ENCODE measurements at regions not wholly inside any gene's neighbourhood (a gene's known extent, or its start where the extent isn't known, plus 50 kb on each side); places are given as distances from the start of the nearest gene placed in this dataset.

DNA sequence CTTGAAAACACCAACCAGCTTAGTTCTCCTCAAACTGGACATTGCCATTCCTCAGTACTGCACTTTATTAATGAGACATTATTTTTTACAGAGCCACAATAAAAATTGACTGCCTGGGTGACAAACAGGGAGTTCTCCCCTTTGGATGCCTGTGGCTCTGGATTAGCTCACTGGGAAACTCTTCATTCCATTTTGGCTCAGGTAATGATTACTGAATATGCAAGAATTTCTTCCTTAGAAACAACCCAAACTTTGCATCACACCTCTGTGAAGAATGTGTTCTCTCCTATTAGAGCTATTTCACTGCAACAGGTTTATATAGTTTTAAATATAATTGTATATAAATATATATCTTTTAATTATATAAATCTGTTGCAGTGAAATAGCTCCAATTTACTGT, 2065.8 kb downstream of the ARAP2 start:
- H3K27me3 Mint-ChIP-seq, result no peaks in the 10 kb centered on the region
- no peak for DNase-seq
- Histone ChIP-seq H3K9me3 (ENCODE audit: control insufficient read depth in 1 of 2, low read length in 2 of 2) (peaks cover 0 to 4% of the 10 kb centered on the region in 2 donors), H3K27me3 (ENCODE audit: insufficient read depth, low read length) (no peaks in the 10 kb centered on the region), H3K4me3 (ENCODE audit: low read length in 2 of 2) (no peak overlapping the region), H3K4me1 (ENCODE audit: insufficient read depth, low read length) (no peaks in the 10 kb centered on the region), H3K36me3 (ENCODE audit: insufficient read depth, low read length) (no peaks in the 10 kb centered on the region), H3K27ac (ENCODE audit: low read depth, low read length) (no peak overlapping the region)
- no peak overlapping the region for H3K4me3 Mint-ChIP-seq
- H3K36me3 Mint-ChIP-seq, result no peaks in the 10 kb centered on the region
- peaks cover 2 to 38% (median 16%) of the 10 kb centered on the region in 8 donors for H3K9me3 Mint-ChIP-seq
- CTCF ChIA-PET (ENCODE audit: partially characterized antibody), result no interaction called here
- H3K27ac Mint-ChIP-seq, result no peak overlapping the region
- intact Hi-C loops (cut with micrococcal nuclease), result no loop called here
- H3K4me1 Mint-ChIP-seq, result no peaks in the 10 kb centered on the region
- POLR2A ChIA-PET (ENCODE audit: partially characterized antibody), result no interaction called here

GRCh38 chr4:34181311-34181841, 2062.9 kb downstream of the ARAP2 start:
- Histone ChIP-seq H3K36me3 (ENCODE audit: insufficient read depth, low read length) (no peaks in the 10 kb centered on the region), H3K27ac (ENCODE audit: low read depth, low read length) (no peak overlapping the region), H3K4me1 (ENCODE audit: insufficient read depth, low read length) (no peaks in the 10 kb centered on the region), H3K4me3 (ENCODE audit: low read length in 2 of 2) (no peak overlapping the region), H3K27me3 (ENCODE audit: insufficient read depth, low read length) (no peaks in the 10 kb centered on the region), H3K9me3 (ENCODE audit: control insufficient read depth in 1 of 2, low read length in 2 of 2) (peaks cover 0 to 4% of the 10 kb centered on the region in 2 donors)
- DNase-seq, result no peak
- Mint-ChIP-seq H3K4me1 (no peaks in the 10 kb centered on the region), H3K36me3 (no peaks in the 10 kb centered on the region), H3K4me3 (no peak overlapping the region), H3K27ac (no peak overlapping the region), H3K9me3 (peaks cover 0 to 13% (median 7%) of the 10 kb centered on the region in 8 donors), H3K27me3 (no peaks in the 10 kb centered on the region)
- ChIA-PET POLR2A (ENCODE audit: partially characterized antibody) (no interaction called here), CTCF (ENCODE audit: partially characterized antibody) (no interaction called here)
- intact Hi-C loops (cut with micrococcal nuclease), result no loop called here

GRCh38 chr4:34181891-34182290, 2062.4 kb downstream of the ARAP2 start:
- Mint-ChIP-seq H3K4me3 (no peak overlapping the region), H3K4me1 (no peaks in the 10 kb centered on the region), H3K27ac (no peak overlapping the region), H3K27me3 (no peaks in the 10 kb centered on the region), H3K9me3 (peaks cover 0 to 12% (median 6%) of the 10 kb centered on the region in 8 donors), H3K36me3 (no peaks in the 10 kb centered on the region)
- Histone ChIP-seq H3K27me3 (ENCODE audit: insufficient read depth, low read length) (no peaks in the 10 kb centered on the region), H3K36me3 (ENCODE audit: insufficient read depth, low read length) (no peaks in the 10 kb centered on the region), H3K27ac (ENCODE audit: low read depth, low read length) (no peak overlapping the region), H3K9me3 (ENCODE audit: control insufficient read depth in 1 of 2, low read length in 2 of 2) (peaks cover 0 to 4% of the 10 kb centered on the region in 2 donors), H3K4me3 (ENCODE audit: low read length in 2 of 2) (no peak overlapping the region), H3K4me1 (ENCODE audit: insufficient read depth, low read length) (no peaks in the 10 kb centered on the region)
- ChIA-PET POLR2A (ENCODE audit: partially characterized antibody) (no interaction called here), CTCF (ENCODE audit: partially characterized antibody) (no interaction called here)
- intact Hi-C loops (cut with micrococcal nuclease), result no loop called here
- DNase-seq, result no peak

DNA sequence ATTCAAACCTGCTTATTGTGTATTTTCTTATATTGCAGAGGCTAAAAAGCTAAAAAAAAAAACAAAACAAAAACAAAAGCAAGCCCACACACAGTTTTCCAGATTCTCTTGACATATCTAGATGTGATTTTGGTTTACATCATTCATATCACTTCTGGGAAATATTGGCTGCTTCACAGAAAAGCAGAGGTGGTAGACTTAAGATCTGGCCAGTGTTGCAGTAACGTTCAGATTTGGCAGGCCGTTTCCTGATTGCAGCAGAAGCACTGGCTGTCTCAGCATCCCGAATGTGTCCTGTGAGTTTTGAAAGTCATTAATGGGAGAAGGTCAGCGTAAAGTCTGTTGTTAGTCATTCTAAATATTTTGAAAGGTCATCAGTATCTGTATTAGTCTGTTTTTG, 2062.0 kb downstream of the ARAP2 start:
- Histone ChIP-seq H3K4me3 (ENCODE audit: low read length in 2 of 2) (no peak overlapping the region), H3K4me1 (ENCODE audit: insufficient read depth, low read length) (no peaks in the 10 kb centered on the region), H3K27me3 (ENCODE audit: insufficient read depth, low read length) (no peaks in the 10 kb centered on the region), H3K27ac (ENCODE audit: low read depth, low read length) (no peak overlapping the region), H3K9me3 (ENCODE audit: control insufficient read depth in 1 of 2, low read length in 2 of 2) (peaks cover 0 to 4% of the 10 kb centered on the region in 2 donors), H3K36me3 (ENCODE audit: insufficient read depth, low read length) (no peaks in the 10 kb centered on the region)
- Mint-ChIP-seq H3K27ac (no peak overlapping the region), H3K4me1 (no peaks in the 10 kb centered on the region), H3K9me3 (peaks cover 0 to 12% (median 5%) of the 10 kb centered on the region in 8 donors), H3K36me3 (no peaks in the 10 kb centered on the region), H3K27me3 (no peaks in the 10 kb centered on the region), H3K4me3 (no peak overlapping the region)
- intact Hi-C loops (cut with micrococcal nuclease), result no loop called here
- DNase-seq, result no peak
- ChIA-PET CTCF (ENCODE audit: partially characterized antibody) (no interaction called here), POLR2A (ENCODE audit: partially characterized antibody) (no interaction called here)

- Mint-ChIP-seq H3K9me3 (peaks cover 0 to 18% (median 6%) of the 10 kb centered on the region in 8 donors), H3K4me3 (no peak overlapping the region), H3K27ac (no peak overlapping the region), H3K4me1 (no peaks in the 10 kb centered on the region), H3K27me3 (no peaks in the 10 kb centered on the region), H3K36me3 (no peaks in the 10 kb centered on the region)
- DNase-seq, result no peak
- ChIA-PET CTCF (ENCODE audit: partially characterized antibody) (no interaction called here), POLR2A (ENCODE audit: partially characterized antibody) (no interaction called here)
- no peak overlapping the region for H3K4me3 ChIP-seq (ENCODE audit: low read length in 2 of 2)
- no peaks in the 10 kb centered on the region for H3K4me1 ChIP-seq (ENCODE audit: insufficient read depth, low read length)
- H3K27me3 ChIP-seq (ENCODE audit: insufficient read depth, low read length), result no peaks in the 10 kb centered on the region
- H3K9me3 ChIP-seq (ENCODE audit: control insufficient read depth in 1 of 2, low read length in 2 of 2), result peaks cover 0 to 4% of the 10 kb centered on the region in 2 donors
- intact Hi-C loops (cut with micrococcal nuclease), result no loop called here
- H3K27ac ChIP-seq (ENCODE audit: low read depth, low read length), result no peak overlapping the region
- no peaks in the 10 kb centered on the region for H3K36me3 ChIP-seq (ENCODE audit: insufficient read depth, low read length)
Observed at GRCh38 chr4:34183926-34184325, 2060.4 kb downstream of the ARAP2 start.

GRCh38 chr4:34187056-34187455, 2057.3 kb downstream of the ARAP2 start:
- POLR2A ChIA-PET (ENCODE audit: partially characterized antibody), result no interaction called here
- CTCF ChIA-PET (ENCODE audit: partially characterized antibody), result no interaction called here
- Mint-ChIP-seq H3K4me1 (no peaks in the 10 kb centered on the region), H3K4me3 (no peak overlapping the region), H3K27ac (no peak overlapping the region), H3K36me3 (no peaks in the 10 kb centered on the region), H3K9me3 (peaks cover 0 to 11% (median 5%) of the 10 kb centered on the region in 8 donors), H3K27me3 (no peaks in the 10 kb centered on the region)
- Histone ChIP-seq H3K4me1 (ENCODE audit: insufficient read depth, low read length) (no peaks in the 10 kb centered on the region), H3K27me3 (ENCODE audit: insufficient read depth, low read length) (no peaks in the 10 kb centered on the region), H3K27ac (ENCODE audit: low read depth, low read length) (no peak overlapping the region), H3K4me3 (ENCODE audit: low read length in 2 of 2) (no peak overlapping the region), H3K36me3 (ENCODE audit: insufficient read depth, low read length) (no peaks in the 10 kb centered on the region), H3K9me3 (ENCODE audit: control insufficient read depth in 1 of 2, low read length in 2 of 2) (no peaks in the 10 kb centered on the region)
- intact Hi-C loops (cut with micrococcal nuclease), result no loop called here
- no peak for DNase-seq

GRCh38 chr4:34191443-34191842, 2052.9 kb downstream of the ARAP2 start:
- H3K27ac Mint-ChIP-seq, result no peak overlapping the region
- Histone ChIP-seq H3K27me3 (ENCODE audit: insufficient read depth, low read length) (no peaks in the 10 kb centered on the region), H3K36me3 (ENCODE audit: insufficient read depth, low read length) (no peaks in the 10 kb centered on the region), H3K27ac (ENCODE audit: low read depth, low read length) (no peak overlapping the region), H3K9me3 (ENCODE audit: control insufficient read depth in 1 of 2, low read length in 2 of 2) (no peaks in the 10 kb centered on the region), H3K4me3 (ENCODE audit: low read length in 2 of 2) (no peak overlapping the region), H3K4me1 (ENCODE audit: insufficient read depth, low read length) (no peaks in the 10 kb centered on the region)
- intact Hi-C loops (cut with micrococcal nuclease), result no loop called here
- no peak overlapping the region for H3K4me3 Mint-ChIP-seq
- CTCF ChIA-PET (ENCODE audit: partially characterized antibody), result no interaction called here
- no peaks in the 10 kb centered on the region for H3K4me1 Mint-ChIP-seq
- peaks cover 0 to 10% (median 4%) of the 10 kb centered on the region in 8 donors for H3K9me3 Mint-ChIP-seq
- H3K36me3 Mint-ChIP-seq, result no peaks in the 10 kb centered on the region
- H3K27me3 Mint-ChIP-seq, result no peaks in the 10 kb centered on the region
- POLR2A ChIA-PET (ENCODE audit: partially characterized antibody), result no interaction called here
- DNase-seq, result no peak
